Left lung (tissue), 4 donors: ENCODE measurements at regions not wholly inside any gene's neighbourhood (a gene's known extent, or its start where the extent isn't known, plus 50 kb on each side); places are given as distances from the start of the nearest gene placed in this dataset.

Source experiments
- ATAC-seq: fragments of 200-7000 bp; cut with Tn5 transposase; one replicate; pipeline ENCODE4 v1.9.1; 2020; ENCODE audit warnings: moderate library complexity
- DNase-seq, 4 donors: peaks; one replicate each; pipeline ENCODE4 v3.0.0-alpha.2; 2013 to 2020
- H3K27ac ChIP-seq, 2 donors: fragments of 200-600 bp; sonication (generic) in 1 of 2; one replicate each; pipeline versions ENCODE4 v1.5.0 to v1.8.0; 2020 to 2021
- H3K27me3 ChIP-seq, 2 donors: fragments of 200-600 bp; sonication (generic) in 1 of 2; one replicate each; pipeline versions ENCODE4 v1.5.0 to v1.8.0; 2020 to 2021
- H3K36me3 ChIP-seq, 2 donors: fragments of 200-600 bp; sonication (generic) in 1 of 2; one replicate each; pipeline versions ENCODE4 v1.5.0 to v1.8.0; 2020 to 2021
- H3K4me1 ChIP-seq, 2 donors: fragments of 200-600 bp; one replicate each; pipeline ENCODE4 v1.8.0; 2021
- H3K4me3 ChIP-seq, 2 donors: fragments of 200-600 bp; sonication (generic) in 1 of 2; one replicate each; pipeline versions ENCODE4 v1.5.0 to v1.8.0; 2020 to 2021; ENCODE audit warnings: mild to moderate bottlenecking in 1 of 2
- H3K9me3 ChIP-seq, 2 donors: fragments of 200-600 bp; sonication (generic) in 1 of 2; one replicate each; pipeline versions ENCODE4 v1.5.0 to v1.8.0; 2020 to 2021
- CTCF ChIP-seq, 2 donors: fragments of 200-600 bp; sonication (generic) in 1 of 2; IDR thresholded peaks; one replicate each; pipeline versions ENCODE4 v1.5.0 to v1.8.0; 2021; ENCODE audit warnings: antibody characterized with exemption in 2 of 2
- intact Hi-C, 2 donors: fragments of 100-400 bp; cut with DNase I; formaldehyde crosslinking; loops; one replicate each; pipeline versions ENCODE4 v1.11.2 to v1.14.2; 2022
- donor health status: DM: no; HTN: yes; CAD: no.
- donor health status: DM: no; HTN: no; CAD: no.

- no peaks in the 10 kb centered on the region for H3K36me3 ChIP-seq
- TF ChIP-seq CTCF (IDR thresholded peaks at IDR 0.05): no peak
- peak overlapping the region in 1 of 2 donors; percentile 65 for H3K27ac ChIP-seq
- intact Hi-C loops: no loop called here
- peak overlapping the region; percentile 28 to 37 for H3K4me3 ChIP-seq
- peaks cover 0 to 14% of the 10 kb centered on the region in 2 donors for H3K4me1 ChIP-seq
- DNase-seq: no peak
- H3K9me3 ChIP-seq: no peaks in the 10 kb centered on the region
- H3K27me3 ChIP-seq: peaks cover 0 to 30% of the 10 kb centered on the region in 2 donors
- ATAC-seq: no peak
These were observed 120.3 kb downstream of the MRM1 start for GRCh38 chr17:36721560-36722120.

GRCh38 chr17:36722121-36722902 lies 120.9 kb downstream of the MRM1 start:
- H3K27me3 ChIP-seq: peaks cover 0 to 32% of the 10 kb centered on the region in 2 donors
- H3K9me3 ChIP-seq: no peaks in the 10 kb centered on the region
- peak; percentile 96 for ATAC-seq
- no peaks in the 10 kb centered on the region for H3K36me3 ChIP-seq
- H3K4me3 ChIP-seq: peak overlapping the region; percentile 28 to 37
- peaks cover 0 to 14% of the 10 kb centered on the region in 2 donors for H3K4me1 ChIP-seq
- TF ChIP-seq CTCF (IDR thresholded peaks at IDR 0.05): no peak
- H3K27ac ChIP-seq: peak overlapping the region; percentile 39 to 65
- intact Hi-C loops: no loop called here
- DNase-seq: peak in 3 of 4 donors; percentile 61 to 88 (median 79)

- DNase-seq (no peak), ATAC-seq (no peak)
- intact Hi-C loops: no loop called here
- no peaks in the 10 kb centered on the region for H3K9me3 ChIP-seq
- H3K4me3 ChIP-seq: peak overlapping the region in 1 of 2 donors; percentile 37
- H3K4me1 ChIP-seq: peaks cover 0 to 14% of the 10 kb centered on the region in 2 donors
- no peak for TF ChIP-seq CTCF (IDR thresholded peaks at IDR 0.05)
- no peaks in the 10 kb centered on the region for H3K36me3 ChIP-seq
- H3K27me3 ChIP-seq: peaks cover 0 to 36% of the 10 kb centered on the region in 2 donors
- no peak overlapping the region for H3K27ac ChIP-seq
These were observed 121.5 kb downstream of the MRM1 start for GRCh38 chr17:36722903-36723263.

- H3K27ac ChIP-seq: no peak overlapping the region
- ATAC-seq: no peak
- no peak overlapping the region for H3K4me3 ChIP-seq
- peaks cover 0 to 14% of the 10 kb centered on the region in 2 donors for H3K4me1 ChIP-seq
- no peak for TF ChIP-seq CTCF (IDR thresholded peaks at IDR 0.05)
- intact Hi-C loops: no loop called here
- no peak for DNase-seq
- no peaks in the 10 kb centered on the region for H3K36me3 ChIP-seq
- no peaks in the 10 kb centered on the region for H3K9me3 ChIP-seq
- H3K27me3 ChIP-seq: peaks cover 3 to 42% of the 10 kb centered on the region in 2 donors
These were observed 122.2 kb downstream of the MRM1 start for GRCh38 chr17:36723459-36724025.

- Histone ChIP-seq H3K4me3 (no peak overlapping the region), H3K36me3 (no peaks in the 10 kb centered on the region), H3K9me3 (no peaks in the 10 kb centered on the region), H3K27ac (no peak overlapping the region), H3K27me3 (peaks cover 23 to 69% of the 10 kb centered on the region in 2 donors), H3K4me1 (peaks cover 0 to 14% of the 10 kb centered on the region in 2 donors)
- intact Hi-C loops: no loop called here
- DNase-seq (no peak), ATAC-seq (no peak)
- TF ChIP-seq CTCF (IDR thresholded peaks at IDR 0.05): no peak
These were observed 124.8 kb downstream of the MRM1 start for GRCh38 chr17:36726199-36726598.
